ENCODE measurements at regions not wholly inside any gene's neighbourhood (a gene's known extent, or its start where the extent isn't known, plus 50 kb on each side); places are given as distances from the start of the nearest gene placed in this dataset.

- ATAC-seq: no peak
- 86% methylated on average over 2 of the region's 3 CpGs for WGBS (ENCODE audit: insufficient coverage)
Measured at GRCh38 chr2:204154863-204155262, 218.3 kb downstream of the ICOS start.

GRCh38 chr2:204156456-204156855, 219.9 kb downstream of the ICOS start:
- Histone ChIP-seq H3K4me1 (ENCODE audit: control insufficient read depth, insufficient read depth, low read length) (no peaks in the 10 kb centered on the region), H3K4me3 (ENCODE audit: low read length) (no peak overlapping the region), H3K27ac (ENCODE audit: low read length) (no peak overlapping the region), H3K36me3 (ENCODE audit: control insufficient read depth, insufficient read depth, low read length) (no peaks in the 10 kb centered on the region), H3K9me3 (ENCODE audit: control insufficient read depth, insufficient read depth, low read length) (no peaks in the 10 kb centered on the region), H3K27me3 (ENCODE audit: control insufficient read depth, insufficient read depth, low read length) (peaks cover 3% of the 10 kb centered on the region)
- no peak for TF ChIP-seq CTCF (IDR thresholded peaks at IDR 0.05)
- no peaks in the 10 kb centered on the region for H3K36me3 Mint-ChIP-seq
- intact Hi-C loops (cut with micrococcal nuclease): no loop called here
- H3K27me3 Mint-ChIP-seq (ENCODE audit: low read depth in 2 of 2): peaks cover 15 to 28% of the 10 kb centered on the region in 2 donors
- no peak for ATAC-seq
- H3K27ac Mint-ChIP-seq: no peak overlapping the region
- H3K9me3 Mint-ChIP-seq: no peaks in the 10 kb centered on the region
- 50% methylated on average over 1 of the region's 1 CpG for WGBS (ENCODE audit: insufficient coverage)
- DNase-seq: no peak
- H3K4me3 Mint-ChIP-seq: no peak overlapping the region
- H3K4me1 Mint-ChIP-seq: no peaks in the 10 kb centered on the region

More at GRCh38 chr2:204154863-204155262, 218.3 kb downstream of the ICOS start:
- no peak overlapping the region for H3K27ac Mint-ChIP-seq
- Histone ChIP-seq H3K9me3 (ENCODE audit: control insufficient read depth, insufficient read depth, low read length) (no peaks in the 10 kb centered on the region), H3K4me1 (ENCODE audit: control insufficient read depth, insufficient read depth, low read length) (no peaks in the 10 kb centered on the region), H3K36me3 (ENCODE audit: control insufficient read depth, insufficient read depth, low read length) (no peaks in the 10 kb centered on the region), H3K27ac (ENCODE audit: low read length) (no peak overlapping the region), H3K4me3 (ENCODE audit: low read length) (no peak overlapping the region), H3K27me3 (ENCODE audit: control insufficient read depth, insufficient read depth, low read length) (peaks cover 2% of the 10 kb centered on the region)
- no peaks in the 10 kb centered on the region for H3K36me3 Mint-ChIP-seq
- peaks cover 15 to 27% of the 10 kb centered on the region in 2 donors for H3K27me3 Mint-ChIP-seq (ENCODE audit: low read depth in 2 of 2)
- no peak for TF ChIP-seq CTCF (IDR thresholded peaks at IDR 0.05)
- intact Hi-C loops (cut with micrococcal nuclease): no loop called here
- no peak overlapping the region for H3K4me3 Mint-ChIP-seq
- no peaks in the 10 kb centered on the region for H3K9me3 Mint-ChIP-seq
- no peaks in the 10 kb centered on the region for H3K4me1 Mint-ChIP-seq
- no peak for DNase-seq

DNA sequence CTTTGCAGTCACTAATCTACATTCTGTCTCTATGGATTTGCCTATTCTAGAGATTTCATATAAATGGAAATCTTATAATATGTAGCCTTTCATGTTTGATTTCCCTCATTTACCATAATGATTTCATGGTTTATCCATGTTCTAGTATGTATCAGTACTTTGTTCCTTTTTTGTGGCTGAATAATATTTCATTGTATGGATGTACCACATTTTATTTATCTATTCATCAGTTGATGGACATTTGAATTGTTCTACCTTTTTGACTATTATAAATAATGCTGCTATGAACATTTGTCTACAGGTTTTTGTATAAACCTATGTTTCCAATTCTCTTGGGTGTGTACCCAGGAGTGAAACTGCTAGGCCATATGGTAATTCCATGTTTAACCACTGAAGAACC, 221.1 kb downstream of the ICOS start:
- no peak for TF ChIP-seq CTCF (IDR thresholded peaks at IDR 0.05)
- no peak overlapping the region for H3K4me3 Mint-ChIP-seq
- H3K4me3 ChIP-seq (ENCODE audit: low read length): no peak overlapping the region
- H3K36me3 Mint-ChIP-seq: no peaks in the 10 kb centered on the region
- ATAC-seq (no peak), DNase-seq (no peak)
- H3K27me3 Mint-ChIP-seq (ENCODE audit: low read depth in 2 of 2): peaks cover 18 to 26% of the 10 kb centered on the region in 2 donors
- H3K27ac Mint-ChIP-seq: no peak overlapping the region
- H3K36me3 ChIP-seq (ENCODE audit: control insufficient read depth, insufficient read depth, low read length): no peaks in the 10 kb centered on the region
- H3K27me3 ChIP-seq (ENCODE audit: control insufficient read depth, insufficient read depth, low read length): peaks cover 5% of the 10 kb centered on the region
- H3K9me3 ChIP-seq (ENCODE audit: control insufficient read depth, insufficient read depth, low read length): no peaks in the 10 kb centered on the region
- intact Hi-C loops (cut with micrococcal nuclease): no loop called here
- no peaks in the 10 kb centered on the region for H3K4me1 ChIP-seq (ENCODE audit: control insufficient read depth, insufficient read depth, low read length)
- no peaks in the 10 kb centered on the region for H3K9me3 Mint-ChIP-seq
- H3K27ac ChIP-seq (ENCODE audit: low read length): no peak overlapping the region
- no peaks in the 10 kb centered on the region for H3K4me1 Mint-ChIP-seq

DNA sequence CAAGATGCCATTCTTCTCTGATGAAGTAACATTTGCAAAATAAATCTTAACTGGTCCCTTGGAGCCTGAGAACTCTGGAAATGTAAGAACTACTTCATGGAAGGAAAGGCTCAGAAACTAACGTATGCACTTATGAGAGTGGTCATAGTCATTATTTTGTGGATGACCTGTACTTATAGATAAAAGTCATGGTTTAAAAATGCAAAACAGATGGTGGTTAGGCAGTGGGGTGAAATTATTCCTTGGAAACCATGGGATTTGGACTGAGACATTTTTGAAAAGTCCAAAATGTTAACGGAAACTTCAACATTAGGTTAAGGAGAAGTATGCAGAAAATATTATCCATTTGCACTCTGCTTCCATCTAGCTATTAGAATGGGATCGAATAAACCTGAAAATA, 223.0 kb downstream of the ICOS start:
- TF ChIP-seq CTCF (IDR thresholded peaks at IDR 0.05): no peak
- Mint-ChIP-seq H3K4me1 (no peaks in the 10 kb centered on the region), H3K9me3 (no peaks in the 10 kb centered on the region), H3K27ac (no peak overlapping the region), H3K27me3 (ENCODE audit: low read depth in 2 of 2) (peaks cover 22 to 32% of the 10 kb centered on the region in 2 donors), H3K36me3 (no peaks in the 10 kb centered on the region), H3K4me3 (no peak overlapping the region)
- Histone ChIP-seq H3K4me3 (ENCODE audit: low read length) (no peak overlapping the region), H3K27me3 (ENCODE audit: control insufficient read depth, insufficient read depth, low read length) (peaks cover 5% of the 10 kb centered on the region), H3K4me1 (ENCODE audit: control insufficient read depth, insufficient read depth, low read length) (no peaks in the 10 kb centered on the region), H3K27ac (ENCODE audit: low read length) (no peak overlapping the region), H3K9me3 (ENCODE audit: control insufficient read depth, insufficient read depth, low read length) (no peaks in the 10 kb centered on the region), H3K36me3 (ENCODE audit: control insufficient read depth, insufficient read depth, low read length) (no peaks in the 10 kb centered on the region)
- ATAC-seq (no peak), DNase-seq (no peak)
- intact Hi-C loops (cut with micrococcal nuclease): no loop called here
- 85% methylated on average over 3 of the region's 3 CpGs for WGBS (ENCODE audit: insufficient coverage)
